H1 (cell line): ENCODE measurements at regions not wholly inside any gene's neighbourhood (a gene's known extent, or its start where the extent isn't known, plus 50 kb on each side); places are given as distances from the start of the nearest gene placed in this dataset.

Source experiments
- CTCF ChIA-PET: fragments of 300-600 bp; sonication (Branson Sonifier 250); formaldehyde crosslinking; loops from one replicate; lab custom pipeline; 2021; ENCODE audit not compliant: partially characterized antibody; lab: Charles Lee
- POLR2A ChIA-PET: fragments of 300-600 bp; sonication (Branson Sonifier 250); formaldehyde crosslinking; loops from one replicate; lab custom pipeline; 2021; ENCODE audit warnings: inconsistent platforms; ENCODE audit not compliant: partially characterized antibody; lab: Charles Lee
- DNase-seq, 2 experiments: peaks; one replicate each; pipeline versions ENCODE4 v3.0.0 to v3.0.0-alpha.2; 2010 to 2022; ENCODE audit warnings: low spot score in 2 of 2, low read depth in 1 of 2, mixed read lengths in 1 of 2
- FAIRE-seq: peaks from 2 replicates; lab custom pipeline; 2011; peaks lifted over from hg19 to GRCh38; lab: Jason Lieb, UNC
- H2AFZ ChIP-seq: 2 replicates; pipeline ENCODE4 v1.8.1; 2012; ENCODE audit warnings: low read length, inconsistent platforms
- H2AK5ac ChIP-seq: 2 replicates; pipeline ENCODE4 v1.6.1; 2013; ENCODE audit warnings: low read depth, low read length
- H2BK120ac ChIP-seq: replicated peaks from 2 replicates; pipeline ENCODE3; 2013; ENCODE audit warnings: low read depth, low read length, inconsistent platforms
- H2BK12ac ChIP-seq: 2 replicates; pipeline ENCODE4 v1.6.1; 2013; ENCODE audit warnings: low read depth, low read length
- H2BK15ac ChIP-seq: 2 replicates; pipeline ENCODE4 v1.6.1; 2013; ENCODE audit warnings: low read length
- H2BK20ac ChIP-seq: 2 replicates; pipeline ENCODE4 v1.6.1; 2013; ENCODE audit warnings: low read length
- H2BK5ac ChIP-seq: 2 replicates; pipeline ENCODE4 v1.6.1; 2013; ENCODE audit warnings: low read depth, low read length
- H3K14ac ChIP-seq: 2 replicates; pipeline ENCODE4 v1.6.1; 2013; ENCODE audit warnings: inconsistent platforms; ENCODE audit not compliant: insufficient read length
- H3K18ac ChIP-seq: 2 replicates; pipeline ENCODE4 v1.6.1; 2013; ENCODE audit warnings: low read length; ENCODE audit errors: extremely low read depth
- H3K23ac ChIP-seq: 2 replicates; pipeline ENCODE4 v1.6.1; 2013; ENCODE audit warnings: inconsistent platforms; ENCODE audit not compliant: insufficient read length
- H3K23me2 ChIP-seq: 2 replicates; pipeline ENCODE4 v1.6.1; 2013; ENCODE audit warnings: low read depth, low read length
- H3K27ac ChIP-seq: 2 replicates; pipeline ENCODE4 v1.6.1; 2011; ENCODE audit warnings: low read depth, low read length, inconsistent platforms
- H3K27me3 ChIP-seq, 4 experiments: replicated peaks in 1 of 4; 1 replicate in 1 of 4; 2 replicates in 3 of 4; pipeline versions ENCODE4 v1.6.1 to v1.8.1; 2011 to 2013; ENCODE audit warnings: low read length in 3 of 4, mild to moderate bottlenecking in 3 of 4, inconsistent platforms in 2 of 4, mixed read lengths in 2 of 4, moderate library complexity in 1 of 4; ENCODE audit not compliant: control insufficient read depth in 3 of 4, insufficient read depth in 3 of 4; ENCODE audit errors: extremely low read depth in 1 of 4
- H3K36me3 ChIP-seq, 4 experiments: 2 replicates each; pipeline versions ENCODE4 v1.6.1 to v1.8.1; 2011 to 2013; ENCODE audit warnings: mild to moderate bottlenecking in 4 of 4, low read length in 3 of 4, moderate library complexity in 2 of 4, control low read depth in 1 of 4, inconsistent platforms in 1 of 4; ENCODE audit not compliant: insufficient read depth in 4 of 4, control insufficient read depth in 2 of 4
- H3K4ac ChIP-seq: replicated peaks from 2 replicates; pipeline ENCODE3; 2013; ENCODE audit warnings: low read length, low read depth, mixed read lengths, inconsistent platforms; ENCODE audit not compliant: insufficient read length
- H3K4me1 ChIP-seq, 4 experiments: replicated peaks in 1 of 4; 1 replicate in 1 of 4; 2 replicates in 3 of 4; pipeline versions ENCODE4 v1.6.1 to v1.8.1; 2011 to 2013; ENCODE audit warnings: low read length in 3 of 4, inconsistent platforms in 2 of 4, mixed read lengths in 1 of 4; ENCODE audit not compliant: insufficient read depth in 4 of 4, control insufficient read depth in 3 of 4
- H3K4me2 ChIP-seq, 2 experiments: 2 replicates each; pipeline versions ENCODE4 v1.6.1 to v1.8.1; 2011 to 2013; ENCODE audit warnings: low read depth in 2 of 2, low read length in 2 of 2, control low read depth in 1 of 2, inconsistent platforms in 1 of 2, mild to moderate bottlenecking in 1 of 2; ENCODE audit not compliant: insufficient read depth in 1 of 2
- H3K4me3 ChIP-seq, 4 experiments: fragments of 200-600, 300-600 bp in 1 of 4; sonication (generic), shearing (Covaris generic), sonication (Bioruptor Twin) in 1 of 4; 2 replicates each; pipeline versions ENCODE4 v1.5.1 to v1.8.1; 2011 to 2016; ENCODE audit warnings: low read length in 4 of 4, low read depth in 3 of 4, control low read depth in 2 of 4, inconsistent platforms in 2 of 4, mild to moderate bottlenecking in 2 of 4, mixed read lengths in 1 of 4, moderate library complexity in 1 of 4; ENCODE audit not compliant: insufficient read depth in 2 of 4; ENCODE audit errors: extremely low read depth in 1 of 4
- H3K56ac ChIP-seq: replicated peaks from 2 replicates; pipeline ENCODE3; 2013; ENCODE audit warnings: low read depth, mild to moderate bottlenecking, mixed read lengths, low read length, inconsistent platforms; ENCODE audit not compliant: insufficient read length
- H3K79me1 ChIP-seq: 2 replicates; pipeline ENCODE4 v1.6.1; 2013; ENCODE audit warnings: low read depth, low read length, control low read depth
- H3K79me2 ChIP-seq, 2 experiments: 2 replicates each; pipeline versions ENCODE4 v1.6.1 to v1.8.1; 2012 to 2013; ENCODE audit warnings: low read length in 2 of 2, mild to moderate bottlenecking in 2 of 2, inconsistent platforms in 1 of 2; ENCODE audit not compliant: insufficient read depth in 2 of 2, control insufficient read depth in 1 of 2
- H3K9ac ChIP-seq, 4 experiments: replicated peaks in 1 of 4; 1 replicate in 1 of 4; 2 replicates in 3 of 4; pipeline versions ENCODE4 v1.6.1 to v1.8.1; 2011 to 2013; ENCODE audit warnings: low read depth in 3 of 4, low read length in 3 of 4, control low read depth in 2 of 4, mild to moderate bottlenecking in 2 of 4, moderate library complexity in 2 of 4, inconsistent platforms in 1 of 4; ENCODE audit errors: extremely low read depth in 1 of 4
- H3K9me3 ChIP-seq, 2 experiments: 2 replicates each; pipeline versions ENCODE4 v1.6.1 to v1.8.1; 2012 to 2013; ENCODE audit warnings: mild to moderate bottlenecking in 2 of 2, moderate library complexity in 2 of 2, control low read depth in 1 of 2, inconsistent platforms in 1 of 2, low read depth in 1 of 2, low read length in 1 of 2, mixed read lengths in 1 of 2; ENCODE audit not compliant: insufficient read depth in 2 of 2
- H4K20me1 ChIP-seq, 2 experiments: replicated peaks in 1 of 2; 2 replicates each; pipeline versions ENCODE3 to v1.8.1; 2011 to 2013; ENCODE audit warnings: inconsistent platforms in 2 of 2, low read length in 2 of 2, mild to moderate bottlenecking in 1 of 2; ENCODE audit not compliant: insufficient read depth in 2 of 2, control insufficient read depth in 1 of 2
- H4K5ac ChIP-seq: 2 replicates; pipeline ENCODE4 v1.6.1; 2013; ENCODE audit warnings: low read length, low read depth, mixed read lengths, inconsistent platforms; ENCODE audit not compliant: insufficient read length
- H4K8ac ChIP-seq: 2 replicates; pipeline ENCODE4 v1.8.0; 2013; ENCODE audit warnings: mild to moderate bottlenecking, moderate library complexity, low read length, inconsistent platforms; ENCODE audit not compliant: insufficient read depth; ENCODE audit errors: extremely low read depth
- H4K91ac ChIP-seq: replicated peaks from 2 replicates; pipeline ENCODE3; 2013; ENCODE audit warnings: low read length, mixed read lengths, inconsistent platforms; ENCODE audit not compliant: insufficient read length
- CBX8 ChIP-seq: fragments of 300-800, 300-1000 bp; sonication (generic); IDR thresholded peaks from 2 replicates; pipeline ENCODE4 v1.7.1; 2016; ENCODE audit warnings: low read depth, low read length, borderline replicate concordance
- CTBP2 ChIP-seq: IDR thresholded peaks from 2 replicates; pipeline ENCODE4 v1.7.0; 2011; ENCODE audit warnings: borderline replicate concordance, mild to moderate bottlenecking, moderate library complexity, mixed read lengths, low read length; ENCODE audit not compliant: insufficient read depth, insufficient read length
- CTCF ChIP-seq, 3 experiments: IDR thresholded peaks; 1 replicate in 2 of 3; 2 replicates in 1 of 3; pipeline versions ENCODE4 v1.5.1 to v1.6.1; 2011; ENCODE audit warnings: low read length in 3 of 3, mild to moderate bottlenecking in 3 of 3, inconsistent platforms in 2 of 3, low read depth in 1 of 3, moderate library complexity in 1 of 3; ENCODE audit not compliant: insufficient read depth in 1 of 3; ENCODE audit errors: control extremely low read depth in 1 of 3
- NRF1 ChIP-seq: IDR thresholded peaks from 2 replicates; pipeline ENCODE4 v1.6.1; 2011; ENCODE audit warnings: mild to moderate bottlenecking, low read depth, low read length, improper control_type of control experiment
- POU5F1 ChIP-seq: IDR thresholded peaks from 2 replicates; pipeline ENCODE4 v1.6.1; 2011; ENCODE audit warnings: low read depth, mild to moderate bottlenecking, low read length, moderate library complexity
- RAD21 ChIP-seq, 2 experiments: IDR thresholded peaks in 1 of 2; conservative IDR thresholded peaks in 1 of 2; 2 replicates each; pipeline ENCODE4 v1.6.1; 2011; ENCODE audit warnings: low read depth in 2 of 2, low read length in 2 of 2, improper control_type of control experiment in 1 of 2, inconsistent platforms in 1 of 2, mild to moderate bottlenecking in 1 of 2, moderate library complexity in 1 of 2
- WGBS, 2 experiments: shearing (Covaris generic) in 1 of 2; methylation state at CpG; one replicate each; pipeline versions ENCODE4 v1.1.6 to v1.1.7; 2013 to 2015; ENCODE audit warnings: low lambda C conversion rate in 2 of 2, mixed read lengths in 2 of 2, inconsistent platforms in 1 of 2, low coverage in 1 of 2, missing lambda C conversion rate in 1 of 2; ENCODE audit not compliant: insufficient replicate concordance in 2 of 2, insufficient coverage in 1 of 2, insufficient read length in 1 of 2; ENCODE audit errors: extremely low coverage in 1 of 2, missing lambda C conversion rate in 1 of 2; 5-methylcytosine and 5-hydroxymethylcytosine counted together

GRCh38 chr4:103994059-103994458 is 274.3 kb upstream of the TACR3 start:
- Histone ChIP-seq H3K79me1 (no peaks in the 10 kb centered on the region), H3K56ac (no peak overlapping the region), H2BK12ac (no peak overlapping the region), H3K79me2 (no peaks in the 10 kb centered on the region), H3K4me3 (no peak overlapping the region), H3K23ac (no peak overlapping the region), H3K23me2 (no peaks in the 10 kb centered on the region), H3K36me3 (no peaks in the 10 kb centered on the region), H4K5ac (no peak overlapping the region), H2BK120ac (no peak overlapping the region), H4K91ac (no peak overlapping the region), H3K9me3 (0 out of 4 replicates have a peak, but pooled peaks cover 0 to 5% of the 10 kb centered on the region in 2 experiments), H3K27ac (no peak overlapping the region), H4K20me1 (no peaks in the 10 kb centered on the region), H4K8ac (no peak overlapping the region), H3K4me1 (peaks cover 0 to 8% (median 3%) of the 10 kb centered on the region in 4 experiments; a peak in 5 of 7 replicates), H3K4ac (no peak overlapping the region), H2BK5ac (no peak overlapping the region), H3K27me3 (no peaks in the 10 kb centered on the region), H3K14ac (no peak overlapping the region), H2AK5ac (no peak overlapping the region), H2BK15ac (no peak overlapping the region), H3K18ac (no peak overlapping the region), H2AFZ (no peak overlapping the region), H3K4me2 (no peak overlapping the region), H2BK20ac (no peak overlapping the region), H3K9ac (no peak overlapping the region)
- no peak for FAIRE-seq
- ChIA-PET POLR2A (no interaction called here), CTCF (interaction anchor here (0.6 to 2.4 kb wide), 5 partner anchors 10 to 1140 kb away, joined by 3 to 10 read pairs (median 6); no protein-coding TSS in a partner anchor)
- TF ChIP-seq NRF1 (no peak), CTBP2 (no peak), CBX8 (no peak), CTCF (IDR thresholded peaks at IDR 0.05; ENCODE audit: control extremely low read depth in 1 of 3, insufficient read depth in 1 of 3, low read depth in 1 of 3, low read length in 3 of 3) (peak in 2 of 3 experiments; percentile 33 to 36; a peak in 2 of 4 replicates), RAD21 (IDR thresholded peaks at IDR 0.05 in 1 of 2, conservative IDR thresholded peaks at IDR 0.05 in 1 of 2; ENCODE audit: low read depth in 2 of 2, low read length in 2 of 2) (peak; percentile 70 to 75), POU5F1 (no peak)
- no peak for DNase-seq
- 18% methylated on average over 1 of the region's 1 CpG; no CpG with 5 or more reads in 1 of the 2 experiments for WGBS, 2 experiments
